MCF 10A (cell line): ENCODE measurements at regions not wholly inside any gene's neighbourhood (a gene's known extent, or its start where the extent isn't known, plus 50 kb on each side); places are given as distances from the start of the nearest gene placed in this dataset.

Experiments used
- BruUV-seq: library from RNA; stranded (reverse); fragments of 400-500 nt; replicated peaks from 2 replicates; lab custom pipeline; 2021; lab: Mats Ljungman, UMichigan
- CTCF ChIA-PET: fragments of 300-600 bp; sonication (Branson Sonifier 250); formaldehyde crosslinking; extraction: SDS; loops from one replicate; lab custom pipeline; 2021; ENCODE audit warnings: antibody characterized with exemption, inconsistent platforms; lab: Yijun Ruan, JAX
- POLR2A ChIA-PET: fragments of 300-600, 350-650 bp; sonication (Branson Sonifier 250); formaldehyde crosslinking; extraction: SDS; loops from one replicate; lab custom pipeline; 2020; ENCODE audit warnings: antibody characterized with exemption, inconsistent platforms; lab: Yijun Ruan, JAX
- DNase-seq: peaks from one replicate; pipeline ENCODE4 v3.0.0-alpha.2; 2018; ENCODE audit not compliant: unreplicated experiment
- H3K27ac Mint-ChIP-seq: one replicate; pipeline ENCODE4 v1.8.0; 2022; ENCODE audit warnings: mild to moderate bottlenecking, low read depth, mixed read lengths; ENCODE audit not compliant: unreplicated experiment
- H3K27me3 Mint-ChIP-seq: one replicate; pipeline ENCODE4 v1.8.0; 2022; ENCODE audit warnings: mixed read lengths; ENCODE audit not compliant: insufficient read depth, unreplicated experiment
- H3K36me3 Mint-ChIP-seq: one replicate; pipeline ENCODE4 v1.8.0; 2022; ENCODE audit warnings: mild to moderate bottlenecking, moderate library complexity, mixed read lengths; ENCODE audit not compliant: insufficient read depth, unreplicated experiment
- H3K4me1 Mint-ChIP-seq: one replicate; pipeline ENCODE4 v1.8.0; 2022; ENCODE audit warnings: mixed read lengths; ENCODE audit not compliant: insufficient read depth, unreplicated experiment
- H3K4me3 Mint-ChIP-seq: one replicate; pipeline ENCODE4 v1.8.0; 2022; ENCODE audit warnings: mild to moderate bottlenecking, moderate library complexity, mixed read lengths; ENCODE audit not compliant: unreplicated experiment
- H3K9me3 Mint-ChIP-seq: one replicate; pipeline ENCODE4 v1.8.0; 2022; ENCODE audit warnings: mixed read lengths; ENCODE audit not compliant: unreplicated experiment
- CTCF ChIP-seq: fragments of 200-600 bp; IDR thresholded peaks from one replicate; pipeline ENCODE4 v1.8.0; 2022; ENCODE audit warnings: antibody characterized with exemption, mild to moderate bottlenecking; ENCODE audit not compliant: unreplicated experiment
- intact Hi-C: fragments of 100-400 bp; cut with micrococcal nuclease; formaldehyde crosslinking; loops from 2 replicates; pipeline ENCODE4 v1.14.1; 2022

GRCh38 chr4:129565214-129565613 lies 469.3 kb downstream of the C4orf33 start:
- Mint-ChIP-seq H3K9me3 (no peaks in the 10 kb centered on the region), H3K4me1 (peaks cover 6% of the 10 kb centered on the region), H3K4me3 (no peak overlapping the region), H3K36me3 (no peaks in the 10 kb centered on the region), H3K27ac (no peak overlapping the region), H3K27me3 (no peaks in the 10 kb centered on the region)
- no TSS peak for BruUV-seq
- DNase-seq = no peak
- intact Hi-C loops = no loop called here
- CTCF ChIA-PET = interaction anchor here (1.4 kb wide), 1 partner anchor 77 kb away, joined by 4 read pairs; no protein-coding TSS in a partner anchor
- no peak for TF ChIP-seq CTCF
- POLR2A ChIA-PET = no interaction called here

GRCh38 chr4:129570326-129570725 lies 474.4 kb downstream of the C4orf33 start:
- H3K4me1 Mint-ChIP-seq = no peaks in the 10 kb centered on the region
- no peak overlapping the region for H3K4me3 Mint-ChIP-seq
- ChIA-PET POLR2A (no interaction called here), CTCF (interaction anchor here (0.7 kb wide), 1 partner anchor 181 kb away, joined by 3 read pairs; no protein-coding TSS in a partner anchor)
- no peaks in the 10 kb centered on the region for H3K27me3 Mint-ChIP-seq
- DNase-seq = no peak
- no peaks in the 10 kb centered on the region for H3K36me3 Mint-ChIP-seq
- no peak for TF ChIP-seq CTCF
- no peaks in the 10 kb centered on the region for H3K9me3 Mint-ChIP-seq
- intact Hi-C loops = no loop called here
- BruUV-seq = no TSS peak
- H3K27ac Mint-ChIP-seq = no peak overlapping the region

GRCh38 chr4:129578336-129578735 lies 482.4 kb downstream of the C4orf33 start:
- BruUV-seq = no TSS peak
- no peak for DNase-seq

GRCh38 chr4:129581305-129581704 lies 485.4 kb downstream of the C4orf33 start:
- BruUV-seq = no TSS peak
- Mint-ChIP-seq H3K4me3 (no peak overlapping the region), H3K27me3 (no peaks in the 10 kb centered on the region), H3K36me3 (peaks cover 8% of the 10 kb centered on the region), H3K27ac (no peak overlapping the region), H3K4me1 (peaks cover 6% of the 10 kb centered on the region), H3K9me3 (peaks cover 9% of the 10 kb centered on the region)
- intact Hi-C loops = no loop called here
- CTCF ChIA-PET = interaction anchor here (0.9 kb wide), 2 partner anchors 60 to 756 kb away, joined by 3 to 6 read pairs; no protein-coding TSS in a partner anchor
- TF ChIP-seq CTCF = no peak
- POLR2A ChIA-PET = interaction anchor here (1.2 kb wide), 1 partner anchor 14 kb away, joined by 3 read pairs; no protein-coding TSS in a partner anchor
- DNase-seq = no peak

More at GRCh38 chr4:129578336-129578735, 482.4 kb downstream of the C4orf33 start:
- no peaks in the 10 kb centered on the region for H3K27me3 Mint-ChIP-seq
- no peak for TF ChIP-seq CTCF
- no peak overlapping the region for H3K27ac Mint-ChIP-seq
- CTCF ChIA-PET = no interaction called here
- POLR2A ChIA-PET = no interaction called here
- H3K9me3 Mint-ChIP-seq = no peaks in the 10 kb centered on the region
- no peak overlapping the region for H3K4me3 Mint-ChIP-seq
- peaks cover 5% of the 10 kb centered on the region for H3K4me1 Mint-ChIP-seq
- no peaks in the 10 kb centered on the region for H3K36me3 Mint-ChIP-seq
- intact Hi-C loops = no loop called here
